Stimulated activated CD4-positive, alpha-beta T cell treated with anti-CD3 and anti-CD28 coated beads, Interleukin-2, amount 100 ng/mL, for 24 hours (primary cell): ENCODE measurements at regions not wholly inside any gene's neighbourhood (a gene's known extent, or its start where the extent isn't known, plus 50 kb on each side); places are given as distances from the start of the nearest gene placed in this dataset.

Experiments used
- DNase-seq, 2 donors: peaks; one replicate each; pipeline ENCODE4 v3.0.0-alpha.2; 2020

GRCh38 chr10:1968257-1969033, 231.1 kb upstream of the ADARB2 start:
- no peak for DNase-seq

GRCh38 chr10:1966712-1967376, 229.5 kb upstream of the ADARB2 start:
- DNase-seq = no peak

- DNase-seq = no peak
Observed at GRCh38 chr10:1964476-1964875, 227.2 kb upstream of the ADARB2 start.

GRCh38 chr10:1963341-1963740, 226.0 kb upstream of the ADARB2 start:
- DNase-seq = no peak

GRCh38 chr10:1961989-1962388, 224.7 kb upstream of the ADARB2 start:
- DNase-seq = no peak

GRCh38 chr10:1960982-1961381, 223.7 kb upstream of the ADARB2 start:
- DNase-seq = no peak

DNA sequence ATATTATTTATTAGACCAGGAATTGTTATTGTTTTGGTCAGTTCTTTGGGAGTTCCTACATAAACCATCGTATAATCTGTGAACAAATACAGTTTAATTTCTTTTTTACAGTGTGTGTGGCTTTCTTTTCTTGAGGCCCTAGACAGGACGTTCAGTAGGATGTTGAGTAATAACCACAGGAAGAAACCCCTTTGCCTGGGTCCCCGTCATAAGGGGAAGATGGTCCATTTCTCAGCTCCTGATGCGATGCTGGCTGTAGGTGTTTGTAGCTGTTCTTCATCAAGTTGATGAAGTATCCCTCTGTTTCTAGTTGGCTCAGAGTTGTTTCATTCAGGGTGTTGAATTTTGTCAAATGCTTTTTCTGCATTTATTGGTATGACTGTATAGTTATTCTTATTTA, 219.7 kb upstream of the ADARB2 start:
- DNase-seq = no peak

GRCh38 chr10:1954300-1954699, 217.0 kb upstream of the ADARB2 start:
- no peak for DNase-seq

GRCh38 chr10:1952126-1953095, 215.1 kb upstream of the ADARB2 start:
- no peak for DNase-seq

GRCh38 chr10:1950803-1951495, 213.6 kb upstream of the ADARB2 start:
- DNase-seq = no peak

DNA sequence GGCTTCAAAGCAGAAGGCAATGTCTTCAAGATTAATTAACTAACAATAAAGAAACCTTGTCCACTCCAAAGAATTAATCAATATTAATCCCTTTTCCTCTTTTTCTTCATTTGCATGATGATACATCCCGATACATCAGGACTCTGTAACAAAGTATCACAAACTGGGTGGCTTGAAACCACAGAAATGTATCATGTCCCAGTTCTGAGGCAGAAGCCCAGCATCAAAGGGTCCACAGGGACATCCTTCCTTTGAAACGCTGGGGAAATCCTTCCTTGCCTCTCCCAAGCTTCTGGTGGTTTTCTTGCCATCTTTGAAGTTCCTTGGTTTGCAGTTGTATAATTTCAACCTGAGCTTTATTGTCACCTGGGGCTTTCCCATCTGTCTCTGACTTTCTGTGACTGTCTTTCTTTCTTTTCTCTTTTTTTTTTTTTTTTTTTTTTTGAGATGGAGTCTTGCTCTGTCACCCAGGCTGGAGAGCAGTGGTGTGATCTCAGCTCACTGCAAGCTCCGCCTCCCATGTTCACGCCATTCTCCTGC, 210.2 kb upstream of the ADARB2 start:
- no peak for DNase-seq

DNA sequence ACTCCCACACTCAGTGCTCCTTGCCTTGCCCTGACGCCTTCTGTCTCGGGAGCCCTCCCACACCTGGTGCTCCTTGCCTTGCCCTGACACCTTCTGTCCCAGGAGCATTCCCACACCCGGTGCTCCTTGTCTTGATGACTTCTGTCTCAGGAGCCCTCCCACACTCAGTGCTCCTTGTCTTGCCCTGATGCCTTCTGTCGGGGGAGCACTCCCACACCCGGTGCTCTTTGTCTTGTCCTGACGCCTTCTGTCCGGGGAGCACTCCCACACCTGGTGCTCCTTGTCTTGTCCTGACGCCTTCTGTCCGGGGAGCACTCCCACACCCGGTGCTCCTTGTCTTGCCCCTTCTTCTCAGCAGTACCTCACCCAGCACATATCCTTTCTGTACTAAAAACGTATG, 207.2 kb upstream of the ADARB2 start:
- no peak for DNase-seq

- DNase-seq = no peak
Observed at GRCh38 chr10:1942478-1942877, 205.2 kb upstream of the ADARB2 start.

DNA sequence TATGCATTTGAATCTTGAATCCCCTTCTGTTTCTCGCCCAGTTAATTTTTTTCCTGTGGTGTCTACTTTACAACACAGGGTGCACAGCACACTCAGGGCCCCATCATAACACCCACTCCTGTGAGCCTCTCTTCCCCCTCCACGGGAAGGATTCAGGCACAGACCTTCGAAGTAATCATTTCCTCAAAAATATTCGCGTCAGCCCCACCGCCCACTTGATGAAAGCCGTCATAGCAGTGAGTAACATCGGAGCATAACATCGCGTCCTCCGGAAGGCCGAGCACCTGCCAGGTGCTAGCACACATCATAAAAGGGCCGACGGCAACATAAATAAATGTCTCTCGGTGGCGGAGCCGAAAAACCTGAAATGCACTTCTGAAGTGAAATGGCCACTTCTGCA, 201.7 kb upstream of the ADARB2 start:
- peak; percentile 71 to 82 for DNase-seq

DNA sequence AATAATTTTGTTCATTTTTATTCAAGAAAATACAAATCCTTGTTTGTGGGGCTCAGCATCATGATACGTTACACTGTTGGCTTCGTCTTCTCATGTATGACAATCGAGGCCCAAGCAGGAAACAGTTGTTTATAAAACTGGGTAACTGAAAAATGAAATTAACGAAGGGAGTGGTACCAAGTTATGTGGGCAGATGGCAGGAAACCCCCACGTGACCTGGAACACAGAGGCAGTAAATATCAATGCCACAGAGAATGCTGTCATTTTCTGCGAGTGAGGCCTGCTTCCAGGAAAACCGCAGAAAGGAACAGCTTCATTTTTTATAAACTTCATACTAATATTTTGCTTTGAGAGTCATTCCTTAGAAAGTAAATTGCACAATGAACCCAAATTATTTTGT, 201.0 kb upstream of the ADARB2 start:
- DNase-seq = peak; percentile 50 to 73

GRCh38 chr10:1935912-1936311, 198.6 kb upstream of the ADARB2 start:
- DNase-seq = no peak

- no peak for DNase-seq
Observed at GRCh38 chr10:1933215-1933614, 195.9 kb upstream of the ADARB2 start.

GRCh38 chr10:1932692-1933094, 195.4 kb upstream of the ADARB2 start:
- no peak for DNase-seq

GRCh38 chr10:1928606-1929005, 191.3 kb upstream of the ADARB2 start:
- no peak for DNase-seq

- DNase-seq = no peak
Observed at GRCh38 chr10:1923998-1924397, 186.7 kb upstream of the ADARB2 start.

- no peak for DNase-seq
Observed at GRCh38 chr10:1923586-1923985, 186.3 kb upstream of the ADARB2 start.

DNA sequence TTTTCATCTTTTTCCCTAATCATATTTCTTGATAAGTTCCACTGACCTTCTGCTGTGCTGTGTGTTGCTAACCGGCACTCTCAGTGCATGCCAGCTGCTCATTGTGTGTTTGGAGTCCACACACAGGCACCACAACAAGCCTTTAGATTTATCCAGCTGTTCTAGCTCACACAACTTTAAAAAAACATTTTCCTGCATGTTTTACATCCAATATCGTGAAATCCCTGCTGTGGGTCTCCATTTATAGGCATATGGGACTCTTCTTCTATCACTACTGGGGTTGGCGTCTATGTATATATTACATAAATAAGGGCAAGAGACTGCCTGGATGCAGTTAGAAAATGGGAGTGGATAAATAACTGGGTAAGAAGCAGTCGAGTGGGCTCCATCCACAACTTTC, 183.6 kb upstream of the ADARB2 start:
- DNase-seq = no peak

DNA sequence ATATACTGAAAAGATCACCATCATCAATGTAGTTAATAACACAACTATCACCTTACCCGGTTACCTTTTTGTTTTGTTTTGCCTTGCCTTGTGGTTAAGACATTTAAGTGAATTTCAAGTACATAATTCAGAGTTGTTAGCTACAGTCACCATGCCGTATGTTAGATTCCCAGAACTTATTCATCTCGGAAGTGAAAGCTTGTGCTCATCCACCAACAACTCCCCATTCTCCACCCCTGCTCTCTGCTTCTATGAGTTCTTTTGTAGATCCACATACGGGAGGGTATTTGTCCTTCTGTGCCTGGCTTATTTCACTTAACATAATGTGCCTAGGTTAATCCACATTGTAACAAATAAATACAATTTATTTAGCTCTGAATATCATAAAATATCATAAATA, 182.8 kb upstream of the ADARB2 start:
- DNase-seq = no peak
